ENCODE measurements at regions not wholly inside any gene's neighbourhood (a gene's known extent, or its start where the extent isn't known, plus 50 kb on each side); places are given as distances from the start of the nearest gene placed in this dataset.

DNA sequence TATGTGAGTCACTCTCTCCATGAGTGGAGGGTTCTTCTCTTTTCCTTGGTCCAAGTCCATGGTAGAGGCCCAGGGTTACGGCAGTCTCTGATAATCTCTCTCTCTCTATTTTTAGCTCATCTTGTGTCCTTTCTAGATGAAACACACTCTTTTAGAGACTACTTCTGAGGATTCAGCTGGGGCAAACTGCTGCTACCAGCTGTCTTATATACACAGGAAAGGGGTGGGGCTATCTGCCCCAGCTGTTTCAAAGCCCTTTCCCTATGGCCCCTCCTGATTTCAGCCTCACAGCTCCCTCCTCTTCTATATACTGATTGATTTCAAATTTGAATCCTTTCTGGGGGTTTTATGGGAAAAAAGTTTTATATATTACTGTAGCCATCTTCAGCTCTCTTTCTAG is 324.8 kb downstream of the RWDD3 start (continued):
- TF ChIP-seq ZNF280D (tag by site-specific recombination; IDR thresholded peaks at IDR 0.05) (no peak), PATZ1 (tag by site-specific recombination; IDR thresholded peaks at IDR 0.05) (no peak), KLF10 (tag by site-specific recombination; IDR thresholded peaks at IDR 0.05) (no peak), ZNF449 (tag by site-specific recombination; IDR thresholded peaks at IDR 0.05) (no peak), ZNF585B (tag by site-specific recombination; IDR thresholded peaks at IDR 0.05) (no peak), MYNN (tag by site-specific recombination; IDR thresholded peaks at IDR 0.05; ENCODE audit: borderline replicate concordance) (no peak), ZIC2 (tag by site-specific recombination; IDR thresholded peaks at IDR 0.05) (no peak), ZNF433 (tag by site-specific recombination; IDR thresholded peaks at IDR 0.05; ENCODE audit: low read depth) (no peak), ZNF23 (tag by site-specific recombination; IDR thresholded peaks at IDR 0.05; ENCODE audit: borderline replicate concordance) (no peak), KLF1 (tag by site-specific recombination; IDR thresholded peaks at IDR 0.05) (no peak), ZNF174 (tag by site-specific recombination; IDR thresholded peaks at IDR 0.05) (no peak)

- POLR2A ChIA-PET, result no interaction called here
- no peaks in the 10 kb centered on the region for H3K9me3 ChIP-seq (ENCODE audit: control insufficient read depth, insufficient read depth, low read depth, low read length)
Observed at GRCh38 chr1:95561346-95561745, 327.3 kb downstream of the RWDD3 start.

More at GRCh38 chr1:95561346-95561745, 327.3 kb downstream of the RWDD3 start:
- Histone ChIP-seq H3K36me3 (ENCODE audit: control insufficient read depth in 2 of 2, insufficient read depth in 1 of 2, low read length in 2 of 2) (no peaks in the 10 kb centered on the region), H3K4me1 (ENCODE audit: control insufficient read depth, insufficient read depth, low read length) (no peaks in the 10 kb centered on the region), H3K27ac (ENCODE audit: extremely low read depth, low read depth, low read length) (no peak overlapping the region), H3K4me3 (ENCODE audit: low read depth, low read length) (no peak overlapping the region)
- CTCF ChIA-PET, result no interaction called here
- TF ChIP-seq ZBTB26 (tag by site-specific recombination; optimal IDR thresholded peaks at IDR 0.05), result no peak
- TF ChIP-seq HOXA7 (CRISPR knock-in tag; IDR thresholded peaks at IDR 0.05; ENCODE audit: borderline replicate concordance), result no peak
- TF ChIP-seq ZNF513 (tag by site-specific recombination; IDR thresholded peaks at IDR 0.05), result no peak
- TF ChIP-seq ZNF239 (tag by site-specific recombination; IDR thresholded peaks at IDR 0.05), result no peak
- TF ChIP-seq ZNF404 (tag by site-specific recombination; IDR thresholded peaks at IDR 0.05), result no peak
- no peak for TF ChIP-seq ZSCAN16 (tag by site-specific recombination; IDR thresholded peaks at IDR 0.05)
- no peak for TF ChIP-seq ZBTB17 (tag by site-specific recombination; IDR thresholded peaks at IDR 0.05)
- no peak for TF ChIP-seq REST (tag by site-specific recombination; IDR thresholded peaks at IDR 0.05)
- TF ChIP-seq ZFHX2 (tag by site-specific recombination; conservative IDR thresholded peaks at IDR 0.05), result no peak
- TF ChIP-seq ZNF449 (tag by site-specific recombination; IDR thresholded peaks at IDR 0.05), result no peak

Measured in HEK293 (cell line).